Progenitor cell of endocrine pancreas (in vitro differentiated cells): ENCODE measurements at regions not wholly inside any gene's neighbourhood (a gene's known extent, or its start where the extent isn't known, plus 50 kb on each side); places are given as distances from the start of the nearest gene placed in this dataset.

Experiments
- DNase-seq: peaks from one replicate; pipeline ENCODE4 v3.0.0; 2021; ENCODE audit warnings: low spot score; ENCODE audit not compliant: unreplicated experiment
- H3K27ac Mint-ChIP-seq: 2 replicates; pipeline ENCODE4 v1.8.0; 2021; ENCODE audit warnings: mild to moderate bottlenecking, moderate library complexity, mixed read lengths
- H3K27me3 Mint-ChIP-seq: 2 replicates; pipeline ENCODE4 v1.8.0; 2021; ENCODE audit warnings: mixed read lengths
- H3K36me3 Mint-ChIP-seq: 2 replicates; pipeline ENCODE4 v1.8.0; 2022; ENCODE audit warnings: mixed read lengths; ENCODE audit not compliant: insufficient read depth
- H3K4me1 Mint-ChIP-seq: 2 replicates; pipeline ENCODE4 v1.8.0; 2021; ENCODE audit warnings: low read depth, mixed read lengths
- H3K4me3 Mint-ChIP-seq: 2 replicates; pipeline ENCODE4 v1.8.0; 2021; ENCODE audit warnings: low read depth, mild to moderate bottlenecking, moderate library complexity, mixed read lengths
- H3K9me3 Mint-ChIP-seq: 2 replicates; pipeline ENCODE4 v1.8.0; 2021; ENCODE audit warnings: low read depth, mixed read lengths
- TF ChIP-seq, protein P1 (sequence below): fragments of 200-600 bp; sonication (generic); IDR thresholded peaks from one replicate; pipeline ENCODE4 v1.5.0; 2021; ENCODE audit warnings: antibody characterized with exemption, mild to moderate bottlenecking; ENCODE audit not compliant: unreplicated experiment

DNA sequence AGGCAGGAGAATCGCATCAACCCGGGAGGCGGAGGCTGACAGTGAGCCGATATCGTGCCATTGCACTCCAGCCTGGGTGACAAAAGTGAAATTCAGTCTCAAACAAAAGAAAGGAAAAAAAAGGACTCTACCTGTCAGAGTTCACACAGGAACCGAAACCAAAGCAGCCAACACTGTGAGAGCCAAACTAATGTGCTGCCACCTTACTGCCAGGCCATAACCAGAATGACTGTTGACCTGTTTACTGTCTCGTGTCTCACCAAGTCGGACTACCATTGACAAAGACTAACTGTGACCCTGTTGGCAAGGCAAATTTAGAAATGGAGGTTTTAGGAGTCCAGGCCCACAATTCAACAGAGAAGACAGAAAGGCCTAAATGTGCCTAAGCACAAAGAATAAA, 112.4 kb downstream of the ANXA2R start:
- TF ChIP-seq, protein P1, sequence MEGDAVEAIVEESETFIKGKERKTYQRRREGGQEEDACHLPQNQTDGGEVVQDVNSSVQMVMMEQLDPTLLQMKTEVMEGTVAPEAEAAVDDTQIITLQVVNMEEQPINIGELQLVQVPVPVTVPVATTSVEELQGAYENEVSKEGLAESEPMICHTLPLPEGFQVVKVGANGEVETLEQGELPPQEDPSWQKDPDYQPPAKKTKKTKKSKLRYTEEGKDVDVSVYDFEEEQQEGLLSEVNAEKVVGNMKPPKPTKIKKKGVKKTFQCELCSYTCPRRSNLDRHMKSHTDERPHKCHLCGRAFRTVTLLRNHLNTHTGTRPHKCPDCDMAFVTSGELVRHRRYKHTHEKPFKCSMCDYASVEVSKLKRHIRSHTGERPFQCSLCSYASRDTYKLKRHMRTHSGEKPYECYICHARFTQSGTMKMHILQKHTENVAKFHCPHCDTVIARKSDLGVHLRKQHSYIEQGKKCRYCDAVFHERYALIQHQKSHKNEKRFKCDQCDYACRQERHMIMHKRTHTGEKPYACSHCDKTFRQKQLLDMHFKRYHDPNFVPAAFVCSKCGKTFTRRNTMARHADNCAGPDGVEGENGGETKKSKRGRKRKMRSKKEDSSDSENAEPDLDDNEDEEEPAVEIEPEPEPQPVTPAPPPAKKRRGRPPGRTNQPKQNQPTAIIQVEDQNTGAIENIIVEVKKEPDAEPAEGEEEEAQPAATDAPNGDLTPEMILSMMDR = no peak
- Mint-ChIP-seq H3K27me3 (no peaks in the 10 kb centered on the region), H3K36me3 (peaks cover 2% of the 10 kb centered on the region), H3K27ac (no peak overlapping the region), H3K9me3 (peaks cover 5% of the 10 kb centered on the region), H3K4me3 (no peak overlapping the region), H3K4me1 (no peaks in the 10 kb centered on the region)
- DNase-seq = no peak

DNA sequence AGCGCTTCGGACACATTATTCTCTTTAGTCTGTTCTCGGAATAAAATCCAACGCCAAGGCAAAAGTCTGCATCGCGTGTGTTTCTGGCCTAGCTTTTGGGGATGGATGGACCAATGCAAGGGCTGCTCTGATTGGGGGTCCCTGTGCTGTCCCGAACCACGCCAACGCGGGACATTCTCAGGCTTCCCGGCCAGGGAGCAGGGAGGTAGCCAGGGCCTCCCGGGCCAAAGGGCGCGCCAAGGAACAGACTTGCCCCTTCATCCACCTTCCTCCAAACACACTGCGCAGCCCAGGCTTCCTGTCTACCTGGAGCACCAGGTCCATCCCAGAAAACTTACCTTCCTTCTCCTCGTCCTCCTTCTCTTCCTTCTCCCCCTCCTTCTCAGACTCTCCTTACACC, 113.0 kb upstream of the SELENOP start:
- TF ChIP-seq, protein P1 = no peak
- Mint-ChIP-seq H3K27ac (no peak overlapping the region), H3K9me3 (peaks cover 2% of the 10 kb centered on the region), H3K36me3 (no peaks in the 10 kb centered on the region), H3K4me3 (no peak overlapping the region), H3K4me1 (no peaks in the 10 kb centered on the region), H3K27me3 (no peaks in the 10 kb centered on the region)
- DNase-seq = no peak

DNA sequence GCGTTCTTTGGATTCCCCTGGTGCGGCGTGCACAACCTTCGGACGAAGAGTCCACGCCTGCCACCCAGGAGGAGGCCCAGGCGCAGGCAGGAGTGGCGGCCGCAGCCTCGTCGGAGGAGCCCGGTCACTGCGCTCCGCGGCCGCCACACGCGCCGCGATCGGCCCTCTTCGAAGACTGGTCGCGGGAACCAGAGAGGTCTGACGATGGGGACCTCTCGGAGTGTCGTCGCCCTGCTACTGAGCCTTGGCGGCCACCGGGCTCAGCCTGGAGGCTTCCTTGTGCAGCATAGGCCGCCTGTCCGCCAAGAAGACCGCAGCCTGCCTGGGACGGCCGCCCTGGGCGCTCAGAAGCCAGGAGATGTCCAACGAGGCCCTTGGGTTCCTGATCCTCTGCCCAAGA, 112.5 kb upstream of the SELENOP start:
- TF ChIP-seq, protein P1 = no peak
- no peaks in the 10 kb centered on the region for H3K27me3 Mint-ChIP-seq
- H3K36me3 Mint-ChIP-seq = no peaks in the 10 kb centered on the region
- no peak overlapping the region for H3K27ac Mint-ChIP-seq
- H3K4me3 Mint-ChIP-seq = no peak overlapping the region
- no peaks in the 10 kb centered on the region for H3K9me3 Mint-ChIP-seq
- no peak for DNase-seq
- no peaks in the 10 kb centered on the region for H3K4me1 Mint-ChIP-seq

DNA sequence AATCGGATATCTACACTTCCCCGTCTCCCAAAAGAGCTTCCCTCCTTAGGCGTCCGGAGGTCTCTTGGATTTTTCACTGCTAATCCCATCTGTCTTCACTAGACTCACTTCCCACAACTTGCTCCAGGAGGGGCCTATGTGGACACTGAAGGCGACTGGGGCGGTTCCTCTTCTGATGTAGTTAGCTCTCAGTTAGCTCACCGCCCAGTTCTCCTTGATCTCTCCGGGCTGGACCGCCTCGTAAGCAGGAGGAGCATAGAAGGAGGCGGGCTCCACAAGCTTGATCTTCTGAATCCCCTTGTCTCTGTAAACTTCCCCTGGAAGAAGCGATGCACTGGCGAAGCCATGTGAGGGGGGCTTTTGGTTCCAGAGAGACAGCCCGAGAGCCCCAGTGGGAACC, 112.0 kb upstream of the SELENOP start:
- H3K27me3 Mint-ChIP-seq = no peaks in the 10 kb centered on the region
- no peak overlapping the region for H3K4me3 Mint-ChIP-seq
- TF ChIP-seq, protein P1 = no peak
- H3K27ac Mint-ChIP-seq = no peak overlapping the region
- H3K9me3 Mint-ChIP-seq = no peaks in the 10 kb centered on the region
- no peaks in the 10 kb centered on the region for H3K36me3 Mint-ChIP-seq
- no peaks in the 10 kb centered on the region for H3K4me1 Mint-ChIP-seq
- no peak for DNase-seq

DNA sequence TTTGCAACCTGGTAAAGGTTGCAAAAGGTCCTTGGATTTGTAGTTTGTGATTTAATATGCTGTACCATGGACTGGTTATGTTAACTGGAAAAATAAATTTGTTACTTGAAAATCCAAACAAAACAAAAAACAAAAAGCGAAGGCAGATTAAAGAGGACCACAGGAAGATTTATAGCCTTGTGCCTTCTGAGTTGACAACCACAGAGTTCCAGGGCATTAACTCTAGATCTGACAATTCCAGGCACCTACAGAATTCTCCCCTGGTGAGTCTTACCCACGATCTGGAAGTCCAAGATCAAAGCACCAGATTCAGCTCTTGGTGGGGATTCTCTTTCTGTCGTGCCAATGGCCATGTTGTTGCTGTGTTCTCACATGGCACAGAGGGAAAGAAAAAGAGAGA, 107.9 kb upstream of the SELENOP start:
- Mint-ChIP-seq H3K27me3 (no peaks in the 10 kb centered on the region), H3K4me1 (no peaks in the 10 kb centered on the region), H3K4me3 (no peak overlapping the region), H3K9me3 (no peaks in the 10 kb centered on the region), H3K27ac (no peak overlapping the region), H3K36me3 (no peaks in the 10 kb centered on the region)
- no peak for DNase-seq
- TF ChIP-seq, protein P1 = no peak
